HepG2 (cell line): ENCODE measurements at regions not wholly inside any gene's neighbourhood (a gene's known extent, or its start where the extent isn't known, plus 50 kb on each side); places are given as distances from the start of the nearest gene placed in this dataset.

ENCODE experiments used
- BRCA1 ChIP-seq: sonication (generic); formaldehyde crosslinking; IDR thresholded peaks from 2 replicates; pipeline ENCODE4 v1.4.0; 2020; ENCODE audit warnings: missing genetic modification reagents
- NR2C2 ChIP-seq: sonication (generic); formaldehyde crosslinking; IDR thresholded peaks from 2 replicates; pipeline ENCODE4 v1.4.0; 2020; ENCODE audit warnings: missing genetic modification reagents, mild to moderate bottlenecking, moderate library complexity, borderline replicate concordance
- TF ChIP-seq, protein P1 (sequence below), 2 experiments: sonication (generic) in 1 of 2; formaldehyde crosslinking in 1 of 2; IDR thresholded peaks; 2 replicates each; pipeline versions ENCODE4 v1.4.0 to v1.6.1; 2018 to 2020; ENCODE audit warnings: missing genetic modification reagents in 2 of 2, borderline replicate concordance in 1 of 2, low read depth in 1 of 2, mild to moderate bottlenecking in 1 of 2, missing biosample characterization in 1 of 2

DNA sequence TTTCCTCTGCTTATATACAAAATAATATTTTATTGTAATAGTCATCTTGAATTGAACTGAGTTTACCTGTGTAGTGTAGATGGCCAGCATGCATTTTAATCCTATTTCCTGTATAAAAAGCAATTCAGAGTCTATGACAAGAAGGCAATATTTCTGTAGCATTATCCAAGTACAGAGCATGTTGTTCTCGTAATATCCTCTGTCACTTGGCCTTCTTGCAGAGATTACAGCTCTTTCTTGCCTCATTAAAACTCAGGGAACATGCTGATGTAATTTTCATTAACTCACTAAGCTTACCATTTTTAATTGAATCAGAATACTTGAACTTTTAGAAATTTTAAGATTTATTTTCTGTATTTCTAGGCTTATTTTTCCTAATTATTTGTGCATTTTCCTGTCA is 203.3 kb upstream of the AGTR1 start:
- TF ChIP-seq BRCA1 (no peak), NR2C2 (CRISPR knock-in tag) (no peak)
- TF ChIP-seq, protein P1, sequence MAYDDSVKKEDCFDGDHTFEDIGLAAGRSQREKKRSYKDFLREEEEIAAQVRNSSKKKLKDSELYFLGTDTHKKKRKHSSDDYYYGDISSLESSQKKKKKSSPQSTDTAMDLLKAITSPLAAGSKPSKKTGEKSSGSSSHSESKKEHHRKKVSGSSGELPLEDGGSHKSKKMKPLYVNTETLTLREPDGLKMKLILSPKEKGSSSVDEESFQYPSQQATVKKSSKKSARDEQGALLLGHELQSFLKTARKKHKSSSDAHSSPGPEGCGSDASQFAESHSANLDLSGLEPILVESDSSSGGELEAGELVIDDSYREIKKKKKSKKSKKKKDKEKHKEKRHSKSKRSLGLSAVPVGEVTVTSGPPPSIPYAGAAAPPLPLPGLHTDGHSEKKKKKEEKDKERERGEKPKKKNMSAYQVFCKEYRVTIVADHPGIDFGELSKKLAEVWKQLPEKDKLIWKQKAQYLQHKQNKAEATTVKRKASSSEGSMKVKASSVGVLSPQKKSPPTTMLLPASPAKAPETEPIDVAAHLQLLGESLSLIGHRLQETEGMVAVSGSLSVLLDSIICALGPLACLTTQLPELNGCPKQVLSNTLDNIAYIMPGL (CRISPR knock-in tag; IDR thresholded peaks at IDR 0.05; ENCODE audit: borderline replicate concordance in 1 of 2, low read depth in 1 of 2) = no peak
